Brain microvascular endothelial cell (primary cell): ENCODE measurements at regions not wholly inside any gene's neighbourhood (a gene's known extent, or its start where the extent isn't known, plus 50 kb on each side); places are given as distances from the start of the nearest gene placed in this dataset.

Source experiments
- DNase-seq: peaks from one replicate; pipeline ENCODE4 v3.0.0-alpha.2; 2020
- H3K27ac ChIP-seq: fragments of 250-450 bp; sonication (Bioruptor Pico); 2 replicates; pipeline ENCODE4 v1.5.1; 2020; ENCODE audit warnings: mild to moderate bottlenecking, moderate library complexity
- H3K27me3 ChIP-seq: fragments of 250-450 bp; sonication (Bioruptor Pico); replicated peaks from 2 replicates; pipeline ENCODE4 v1.5.1; 2020; ENCODE audit warnings: mild to moderate bottlenecking
- H3K36me3 ChIP-seq: fragments of 250-450 bp; sonication (Bioruptor Pico); replicated peaks from 2 replicates; pipeline ENCODE4 v1.5.1; 2020; ENCODE audit warnings: mild to moderate bottlenecking
- H3K4me3 ChIP-seq: 2 replicates; pipeline ENCODE4 v1.5.1; 2011; ENCODE audit warnings: low read depth, mild to moderate bottlenecking, control low read depth, low read length, moderate library complexity
- in situ Hi-C: cut with HindIII; loops from 2 replicates; pipeline ENCODE4 v1.10.0; 2017; ENCODE audit warnings: low sequenced_read_pairs, low pct_ligation_motif_present
- TF ChIP-seq, protein P1 (sequence below): IDR thresholded peaks from 2 replicates; pipeline ENCODE4 v1.5.1; 2011; ENCODE audit warnings: low read depth, mild to moderate bottlenecking, moderate library complexity, low read length, control low read depth, inconsistent platforms; ENCODE audit errors: missing control alignments

GRCh38 chr13:109947006-109947405 is 160.6 kb upstream of the IRS2 start:
- H3K4me3 ChIP-seq: no peak overlapping the region
- H3K27ac ChIP-seq: no peak overlapping the region
- TF ChIP-seq, protein P1, sequence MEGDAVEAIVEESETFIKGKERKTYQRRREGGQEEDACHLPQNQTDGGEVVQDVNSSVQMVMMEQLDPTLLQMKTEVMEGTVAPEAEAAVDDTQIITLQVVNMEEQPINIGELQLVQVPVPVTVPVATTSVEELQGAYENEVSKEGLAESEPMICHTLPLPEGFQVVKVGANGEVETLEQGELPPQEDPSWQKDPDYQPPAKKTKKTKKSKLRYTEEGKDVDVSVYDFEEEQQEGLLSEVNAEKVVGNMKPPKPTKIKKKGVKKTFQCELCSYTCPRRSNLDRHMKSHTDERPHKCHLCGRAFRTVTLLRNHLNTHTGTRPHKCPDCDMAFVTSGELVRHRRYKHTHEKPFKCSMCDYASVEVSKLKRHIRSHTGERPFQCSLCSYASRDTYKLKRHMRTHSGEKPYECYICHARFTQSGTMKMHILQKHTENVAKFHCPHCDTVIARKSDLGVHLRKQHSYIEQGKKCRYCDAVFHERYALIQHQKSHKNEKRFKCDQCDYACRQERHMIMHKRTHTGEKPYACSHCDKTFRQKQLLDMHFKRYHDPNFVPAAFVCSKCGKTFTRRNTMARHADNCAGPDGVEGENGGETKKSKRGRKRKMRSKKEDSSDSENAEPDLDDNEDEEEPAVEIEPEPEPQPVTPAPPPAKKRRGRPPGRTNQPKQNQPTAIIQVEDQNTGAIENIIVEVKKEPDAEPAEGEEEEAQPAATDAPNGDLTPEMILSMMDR: no peak
- DNase-seq: no peak
- H3K27me3 ChIP-seq: no peaks in the 10 kb centered on the region
- in situ Hi-C loops: no loop called here
- H3K36me3 ChIP-seq: no peaks in the 10 kb centered on the region

DNA sequence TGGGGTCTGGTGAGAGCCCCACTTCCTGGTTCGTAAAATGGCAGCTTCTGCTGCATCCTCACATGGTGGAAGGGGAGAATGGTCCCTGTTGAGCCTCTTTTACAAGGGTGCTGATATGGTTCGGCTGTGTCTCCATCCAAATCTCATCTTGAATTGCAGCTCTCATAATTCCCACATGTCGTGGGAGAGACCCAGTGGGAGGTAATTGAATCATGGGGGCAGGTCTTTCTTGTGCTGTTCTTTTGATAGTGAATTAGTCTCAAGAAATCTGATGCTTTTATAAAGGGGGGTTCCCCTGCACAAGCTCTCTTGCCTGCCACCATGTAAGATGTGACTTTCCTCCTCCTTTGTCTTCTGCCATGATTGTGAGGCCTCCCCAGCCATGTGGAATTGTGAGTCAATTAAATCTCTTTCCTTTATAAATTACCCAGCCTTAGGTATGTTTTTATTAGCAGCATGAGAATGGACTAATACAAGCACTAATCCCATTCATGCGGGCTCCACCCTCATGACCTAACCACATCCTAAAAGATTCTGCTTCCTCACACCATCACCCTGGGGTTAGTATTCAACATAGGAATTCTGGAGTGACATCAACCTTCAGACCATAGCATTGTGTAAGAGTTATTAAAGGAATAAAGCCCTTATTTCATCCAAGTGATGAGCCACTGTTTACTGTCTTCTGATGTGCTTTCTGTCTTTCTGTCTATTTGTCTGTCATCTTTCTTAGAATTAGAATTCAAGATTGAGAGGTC is 159.0 kb upstream of the IRS2 start:
- H3K27ac ChIP-seq: peak overlapping the region; percentile 78
- in situ Hi-C loops: no loop called here

DNA sequence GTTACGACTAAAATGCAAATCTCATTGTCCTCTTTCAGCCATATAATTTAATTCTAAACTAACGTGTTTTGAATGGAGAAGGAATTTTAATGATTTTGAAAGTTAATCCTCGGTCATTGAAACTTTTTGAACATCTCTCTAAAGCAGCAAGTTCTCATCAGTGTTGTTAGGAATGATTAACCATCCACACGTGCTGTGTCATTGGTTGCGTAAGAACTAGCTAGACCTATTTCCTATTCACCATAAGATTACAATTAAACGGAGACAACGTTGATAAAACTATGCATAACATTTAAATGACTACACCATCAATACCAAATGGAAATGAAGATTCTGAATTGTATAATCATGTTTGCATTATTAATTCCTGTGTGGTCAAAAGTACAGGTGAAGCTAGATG is 155.6 kb upstream of the IRS2 start:
- Histone ChIP-seq H3K27me3 (no peaks in the 10 kb centered on the region), H3K27ac (no peak overlapping the region), H3K36me3 (no peaks in the 10 kb centered on the region), H3K4me3 (no peak overlapping the region)
- no peak for DNase-seq
- TF ChIP-seq, protein P1: no peak
- in situ Hi-C loops: no loop called here

More for the DNA sequence above, 159.0 kb upstream of the IRS2 start:
- TF ChIP-seq, protein P1: no peak
- no peaks in the 10 kb centered on the region for H3K36me3 ChIP-seq
- peak; percentile 90 for DNase-seq
- H3K4me3 ChIP-seq: no peak overlapping the region
- no peaks in the 10 kb centered on the region for H3K27me3 ChIP-seq

DNA sequence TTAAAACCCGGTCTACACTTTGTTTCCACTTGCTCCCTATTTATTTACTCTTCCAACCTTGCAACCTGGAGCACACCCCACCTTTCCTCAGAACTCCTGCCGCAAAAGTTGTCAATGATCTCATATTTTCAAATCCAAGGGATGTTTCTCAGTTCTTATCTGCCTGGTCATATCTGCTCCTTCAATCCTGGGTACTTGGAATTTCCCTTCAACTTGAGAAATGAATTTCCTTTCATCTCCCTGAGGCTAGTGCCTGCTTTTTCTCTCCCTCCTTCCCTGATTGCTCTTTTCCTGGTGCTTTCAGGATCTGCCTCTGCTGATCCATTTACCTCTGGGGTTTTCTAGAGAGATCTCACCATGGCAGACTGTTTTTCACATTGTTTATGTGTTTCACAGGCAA is 154.8 kb upstream of the IRS2 start:
- H3K36me3 ChIP-seq: no peaks in the 10 kb centered on the region
- DNase-seq: no peak
- no peak overlapping the region for H3K27ac ChIP-seq
- no peaks in the 10 kb centered on the region for H3K27me3 ChIP-seq
- H3K4me3 ChIP-seq: no peak overlapping the region
- in situ Hi-C loops: no loop called here
- TF ChIP-seq, protein P1: no peak

- in situ Hi-C loops: no loop called here
- no peak for DNase-seq
- no peaks in the 10 kb centered on the region for H3K27me3 ChIP-seq
- no peak overlapping the region for H3K27ac ChIP-seq
- no peak overlapping the region for H3K4me3 ChIP-seq
- TF ChIP-seq, protein P1: no peak
- H3K36me3 ChIP-seq: no peaks in the 10 kb centered on the region
Measured at GRCh38 chr13:109940637-109941036, 154.3 kb upstream of the IRS2 start.

DNA sequence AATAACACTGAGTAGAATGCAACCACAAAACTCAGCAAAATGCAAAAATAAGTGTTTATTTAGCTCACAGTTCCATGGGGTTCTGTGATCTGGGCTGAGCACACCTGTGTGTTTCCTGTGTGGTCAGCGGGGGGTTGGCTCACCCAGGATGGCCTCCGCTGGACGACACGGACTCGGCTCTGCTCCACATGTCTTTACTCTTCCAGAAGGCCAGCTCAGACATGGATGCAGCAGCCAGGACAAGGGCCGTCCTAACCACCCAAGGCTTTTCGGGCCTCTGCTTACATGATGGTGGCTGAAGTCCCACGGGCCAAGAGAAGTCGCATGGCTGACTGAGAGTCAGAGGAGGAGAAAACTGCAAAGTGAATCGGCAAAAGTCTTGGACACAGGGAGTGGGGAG is 153.5 kb upstream of the IRS2 start:
- Histone ChIP-seq H3K27me3 (no peaks in the 10 kb centered on the region), H3K27ac (no peak overlapping the region), H3K36me3 (no peaks in the 10 kb centered on the region), H3K4me3 (no peak overlapping the region)
- no peak for DNase-seq
- TF ChIP-seq, protein P1: no peak
- in situ Hi-C loops: no loop called here
